ENCODE measurements at regions not wholly inside any gene's neighbourhood (a gene's known extent, or its start where the extent isn't known, plus 50 kb on each side); places are given as distances from the start of the nearest gene placed in this dataset.

GRCh38 chr10:61063901-61064300, 119.9 kb upstream of the RHOBTB1 start:
- Histone ChIP-seq H4K20me1 (ENCODE audit: low read length) (no peaks in the 10 kb centered on the region), H3K27me3 (ENCODE audit: low read length) (peaks cover 39% of the 10 kb centered on the region), H3K9me2 (replicated peaks; ENCODE audit: low read length) (no peaks in the 10 kb centered on the region), H3K36me3 (ENCODE audit: low read depth, low read length) (no peaks in the 10 kb centered on the region), H3K27ac (ENCODE audit: low read length) (no peak overlapping the region), H3F3A (ENCODE audit: low read length, unreplicated experiment) (no peaks in the 10 kb centered on the region), H3K79me2 (ENCODE audit: low read length) (no peaks in the 10 kb centered on the region), H2AFZ (ENCODE audit: low read length) (no peak overlapping the region), H3K9me3 (ENCODE audit: low read length) (no peaks in the 10 kb centered on the region), H3K4me2 (ENCODE audit: low read length) (no peak overlapping the region), H3K4me3 (ENCODE audit: low read length) (no peak overlapping the region), H3K4me1 (ENCODE audit: insufficient read depth, low read length) (no peaks in the 10 kb centered on the region), H3K9ac (ENCODE audit: low read length) (no peak overlapping the region)
- ChIA-PET CTCF (no interaction called here), POLR2A (ENCODE audit: unreplicated experiment) (no interaction called here)
- no peak for TF ChIP-seq EZH2 (IDR thresholded peaks at IDR 0.05; ENCODE audit: low read length, unreplicated experiment)
- TF ChIP-seq, protein P1, sequence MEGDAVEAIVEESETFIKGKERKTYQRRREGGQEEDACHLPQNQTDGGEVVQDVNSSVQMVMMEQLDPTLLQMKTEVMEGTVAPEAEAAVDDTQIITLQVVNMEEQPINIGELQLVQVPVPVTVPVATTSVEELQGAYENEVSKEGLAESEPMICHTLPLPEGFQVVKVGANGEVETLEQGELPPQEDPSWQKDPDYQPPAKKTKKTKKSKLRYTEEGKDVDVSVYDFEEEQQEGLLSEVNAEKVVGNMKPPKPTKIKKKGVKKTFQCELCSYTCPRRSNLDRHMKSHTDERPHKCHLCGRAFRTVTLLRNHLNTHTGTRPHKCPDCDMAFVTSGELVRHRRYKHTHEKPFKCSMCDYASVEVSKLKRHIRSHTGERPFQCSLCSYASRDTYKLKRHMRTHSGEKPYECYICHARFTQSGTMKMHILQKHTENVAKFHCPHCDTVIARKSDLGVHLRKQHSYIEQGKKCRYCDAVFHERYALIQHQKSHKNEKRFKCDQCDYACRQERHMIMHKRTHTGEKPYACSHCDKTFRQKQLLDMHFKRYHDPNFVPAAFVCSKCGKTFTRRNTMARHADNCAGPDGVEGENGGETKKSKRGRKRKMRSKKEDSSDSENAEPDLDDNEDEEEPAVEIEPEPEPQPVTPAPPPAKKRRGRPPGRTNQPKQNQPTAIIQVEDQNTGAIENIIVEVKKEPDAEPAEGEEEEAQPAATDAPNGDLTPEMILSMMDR (conservative IDR thresholded peaks at IDR 0.05; ENCODE audit: low read depth, low read length): no peak
- no peak for TF ChIP-seq EZH2phosphoT487 (IDR thresholded peaks at IDR 0.05; ENCODE audit: borderline replicate concordance, low read length)
- no TSS peak for BruUV-seq (replicated peaks)
- intact Hi-C loops (cut with micrococcal nuclease): no loop called here
- ATAC-seq (peak; percentile 54), DNase-seq (peak; percentile 23)

DNA sequence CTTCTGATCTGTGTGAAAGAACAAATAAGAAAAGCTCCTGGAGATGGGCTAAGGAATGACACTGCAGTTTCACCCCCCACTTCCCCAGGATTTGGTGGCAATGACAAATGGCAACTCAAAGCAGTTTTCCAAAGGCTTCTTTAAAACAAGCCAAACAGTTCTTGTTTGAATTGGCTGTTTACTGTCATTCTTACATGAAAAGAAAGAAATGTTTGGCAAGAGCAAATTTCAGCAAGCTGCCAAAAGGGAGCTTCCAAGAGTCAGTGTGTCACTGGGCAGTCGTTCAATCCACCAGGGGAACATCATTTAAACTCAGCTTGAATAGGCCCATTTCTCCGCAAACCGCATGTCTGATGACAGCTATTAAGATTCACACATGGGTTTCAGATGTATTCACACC, 119.0 kb upstream of the RHOBTB1 start:
- CTCF ChIA-PET: no interaction called here
- intact Hi-C loops (cut with micrococcal nuclease): no loop called here
- Histone ChIP-seq H3K9ac (ENCODE audit: low read length) (no peak overlapping the region), H2AFZ (ENCODE audit: low read length) (no peak overlapping the region), H3K27ac (ENCODE audit: low read length) (no peak overlapping the region), H3F3A (ENCODE audit: low read length, unreplicated experiment) (no peaks in the 10 kb centered on the region), H3K4me2 (ENCODE audit: low read length) (no peak overlapping the region), H3K9me3 (ENCODE audit: low read length) (no peaks in the 10 kb centered on the region), H4K20me1 (ENCODE audit: low read length) (no peaks in the 10 kb centered on the region), H3K36me3 (ENCODE audit: low read depth, low read length) (no peaks in the 10 kb centered on the region), H3K79me2 (ENCODE audit: low read length) (no peaks in the 10 kb centered on the region), H3K4me3 (ENCODE audit: low read length) (no peak overlapping the region), H3K9me2 (replicated peaks; ENCODE audit: low read length) (no peaks in the 10 kb centered on the region), H3K4me1 (ENCODE audit: insufficient read depth, low read length) (no peaks in the 10 kb centered on the region), H3K27me3 (ENCODE audit: low read length) (peaks cover 33% of the 10 kb centered on the region)
- ATAC-seq (peak; percentile 63), DNase-seq (peak; percentile 37)
- no TSS peak for BruUV-seq (replicated peaks)
- TF ChIP-seq EZH2phosphoT487 (IDR thresholded peaks at IDR 0.05; ENCODE audit: borderline replicate concordance, low read length) (no peak), EZH2 (IDR thresholded peaks at IDR 0.05; ENCODE audit: low read length, unreplicated experiment) (no peak)
- TF ChIP-seq, protein P1 (conservative IDR thresholded peaks at IDR 0.05; ENCODE audit: low read depth, low read length): no peak
- POLR2A ChIA-PET (ENCODE audit: unreplicated experiment): interaction anchor here (0.6 kb wide), 1 partner anchor 9 kb away, joined by 4 read pairs; no protein-coding TSS in a partner anchor

GRCh38 chr10:61061923-61062504, 118.0 kb upstream of the RHOBTB1 start:
- Histone ChIP-seq H3K9me3 (ENCODE audit: low read length) (no peaks in the 10 kb centered on the region), H3K27me3 (ENCODE audit: low read length) (peaks cover 22% of the 10 kb centered on the region), H3K9me2 (replicated peaks; ENCODE audit: low read length) (no peaks in the 10 kb centered on the region), H4K20me1 (ENCODE audit: low read length) (no peaks in the 10 kb centered on the region), H3K27ac (ENCODE audit: low read length) (no peak overlapping the region), H3K36me3 (ENCODE audit: low read depth, low read length) (no peaks in the 10 kb centered on the region), H3K9ac (ENCODE audit: low read length) (no peak overlapping the region), H2AFZ (ENCODE audit: low read length) (no peak overlapping the region), H3K4me2 (ENCODE audit: low read length) (no peak overlapping the region), H3K79me2 (ENCODE audit: low read length) (no peaks in the 10 kb centered on the region), H3F3A (ENCODE audit: low read length, unreplicated experiment) (no peaks in the 10 kb centered on the region), H3K4me1 (ENCODE audit: insufficient read depth, low read length) (no peaks in the 10 kb centered on the region), H3K4me3 (ENCODE audit: low read length) (no peak overlapping the region)
- ChIA-PET CTCF (no interaction called here), POLR2A (ENCODE audit: unreplicated experiment) (no interaction called here)
- ATAC-seq: no peak
- DNase-seq: no peak
- intact Hi-C loops (cut with micrococcal nuclease): no loop called here
- TF ChIP-seq, protein P1 (conservative IDR thresholded peaks at IDR 0.05; ENCODE audit: low read depth, low read length): no peak
- no peak for TF ChIP-seq EZH2 (IDR thresholded peaks at IDR 0.05; ENCODE audit: low read length, unreplicated experiment)
- TF ChIP-seq EZH2phosphoT487 (IDR thresholded peaks at IDR 0.05; ENCODE audit: borderline replicate concordance, low read length): no peak
- BruUV-seq (replicated peaks): no TSS peak
